Transverse colon (tissue), 4 donors: ENCODE measurements at regions not wholly inside any gene's neighbourhood (a gene's known extent, or its start where the extent isn't known, plus 50 kb on each side); places are given as distances from the start of the nearest gene placed in this dataset.

Experiments used
- DNase-seq: peaks from one replicate; pipeline ENCODE4 v3.0.0-alpha.2; 2019
- H3K27ac ChIP-seq, 4 donors: fragments of 200-600 bp; sonication (generic); 2 replicates each; pipeline ENCODE4 v1.5.1; 2016 to 2018; ENCODE audit warnings: inconsistent platforms in 4 of 4
- H3K27me3 ChIP-seq: fragments of 200-600 bp; sonication (generic); 2 replicates; pipeline ENCODE4 v1.5.1; 2017; ENCODE audit warnings: inconsistent platforms
- H3K36me3 ChIP-seq, 4 donors: fragments of 200-600 bp; sonication (generic); 2 replicates each; pipeline ENCODE4 v1.5.1; 2017 to 2019; ENCODE audit warnings: inconsistent platforms in 4 of 4
- H3K4me1 ChIP-seq, 4 donors: fragments of 200-600 bp; sonication (generic); 2 replicates each; pipeline ENCODE4 v1.5.1; 2017 to 2020; ENCODE audit warnings: inconsistent platforms in 4 of 4
- H3K4me3 ChIP-seq, 4 donors: fragments of 200-600 bp; sonication (generic); 1 replicate in 1 of 4; 2 replicates in 3 of 4; pipeline versions ENCODE4 v1.5.1 to v1.6.1; 2017 to 2019; ENCODE audit warnings: inconsistent platforms in 4 of 4
- H3K9me3 ChIP-seq, 2 donors: fragments of 200-600 bp; sonication (generic); 2 replicates each; pipeline ENCODE4 v1.5.1; 2017 to 2019; ENCODE audit warnings: inconsistent platforms in 2 of 2
- CTCF ChIP-seq, 5 experiments: fragments of 200-600 bp in 3 of 5; fragments of 450-650 bp in 2 of 5; sonication (generic) in 3 of 5; IDR thresholded peaks; 1 replicate in 2 of 5; 2 replicates in 3 of 5; pipeline ENCODE4 v1.5.1; 2016 to 2017; ENCODE audit warnings: antibody characterized with exemption in 5 of 5, inconsistent platforms in 3 of 5, mild to moderate bottlenecking in 2 of 5, moderate library complexity in 1 of 5
- EP300 ChIP-seq: sonication (generic); formaldehyde crosslinking; IDR thresholded peaks from one replicate; pipeline ENCODE4 v1.6.1; 2017; ENCODE audit warnings: antibody characterized with exemption, low read depth
- POLR2A ChIP-seq: fragments of 450-650 bp; IDR thresholded peaks from one replicate; pipeline ENCODE4 v1.6.1; 2016; ENCODE audit warnings: antibody characterized with exemption, mild to moderate bottlenecking, moderate library complexity
- POLR2AphosphoS5 ChIP-seq, 3 donors: sonication (generic); formaldehyde crosslinking; IDR thresholded peaks; one replicate each; pipeline ENCODE4 v1.6.1; 2016; ENCODE audit warnings: antibody characterized with exemption in 3 of 3
- WGBS, 2 donors: methylation state at CpG; one replicate each; pipeline ENCODE4 v1.1.5; 2018; ENCODE audit warnings: low coverage in 1 of 2; 5-methylcytosine and 5-hydroxymethylcytosine counted together
- in situ Hi-C, 4 donors: fragments of 200-750 bp; cut with MboI; loops; one replicate each; pipeline versions ENCODE4 v1.15.0 to v1.15.1; 2017; ENCODE audit warnings: low sequenced_read_pairs in 3 of 4, low pct_ligation_motif_present in 1 of 4, low pct_unique_long_range_greater_than_20kb in 1 of 4
- intact Hi-C: fragments of 100-400 bp; cut with DNase I; formaldehyde crosslinking; loops from one replicate; pipeline ENCODE4 v1.15.1; 2023; ENCODE audit warnings: low total_unique reads

- H3K4me1 ChIP-seq: no peaks in the 10 kb centered on the region
- no peak overlapping the region for H3K27ac ChIP-seq
- WGBS, 2 donors: 88 to 100% methylated on average over 2 of the region's 2 CpGs
- in situ Hi-C loops: no loop called here
- H3K27me3 ChIP-seq: no peaks in the 10 kb centered on the region
- no peak for TF ChIP-seq EP300
- no peak for TF ChIP-seq CTCF (IDR thresholded peaks at IDR 0.05)
- no peak for TF ChIP-seq POLR2AphosphoS5 (IDR thresholded peaks at IDR 0.05)
- no peaks in the 10 kb centered on the region for H3K9me3 ChIP-seq
- no peak for DNase-seq
- H3K4me3 ChIP-seq: no peak overlapping the region
- H3K36me3 ChIP-seq: no peaks in the 10 kb centered on the region
- intact Hi-C loops: no loop called here
Measured at GRCh38 chr20:16187956-16188616, 385.2 kb downstream of the KIF16B start.

GRCh38 chr20:16179919-16180318 is 393.3 kb downstream of the KIF16B start:
- no peak overlapping the region for H3K4me3 ChIP-seq
- H3K4me1 ChIP-seq: no peaks in the 10 kb centered on the region
- in situ Hi-C loops: no loop called here
- H3K36me3 ChIP-seq: no peaks in the 10 kb centered on the region
- no peaks in the 10 kb centered on the region for H3K9me3 ChIP-seq
- TF ChIP-seq CTCF (IDR thresholded peaks at IDR 0.05) (no peak), POLR2AphosphoS5 (IDR thresholded peaks at IDR 0.05) (no peak), EP300 (no peak), POLR2A (no peak)
- 71 to 78% methylated on average over 3 of the region's 3 CpGs for WGBS, 2 donors
- intact Hi-C loops: no loop called here
- H3K27ac ChIP-seq: no peak overlapping the region
- DNase-seq: no peak
- H3K27me3 ChIP-seq: no peaks in the 10 kb centered on the region

DNA sequence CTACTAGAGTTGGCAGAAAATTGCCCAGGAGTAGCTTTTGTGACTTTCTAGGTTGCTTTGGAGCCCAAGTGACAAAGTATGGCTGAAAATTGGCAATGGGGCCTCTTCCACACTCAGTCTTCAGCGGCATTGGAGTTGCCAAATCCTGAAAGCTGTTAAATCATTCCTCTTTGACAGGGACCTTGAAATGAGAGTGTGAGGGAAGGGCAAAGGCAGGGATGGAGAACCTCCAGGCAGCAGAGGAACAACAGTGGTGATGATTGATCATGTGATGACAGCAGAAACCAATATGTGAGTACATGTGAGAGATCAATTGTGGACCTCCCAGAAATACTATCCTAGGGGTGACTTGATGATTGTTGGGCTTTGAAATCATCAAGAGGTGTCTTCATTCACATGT is 393.9 kb downstream of the KIF16B start:
- no peak for DNase-seq
- Histone ChIP-seq H3K9me3 (no peaks in the 10 kb centered on the region), H3K36me3 (no peaks in the 10 kb centered on the region), H3K4me3 (no peak overlapping the region), H3K27ac (no peak overlapping the region), H3K4me1 (no peaks in the 10 kb centered on the region), H3K27me3 (no peaks in the 10 kb centered on the region)
- in situ Hi-C loops (no loop called here), intact Hi-C loops (no loop called here)
- TF ChIP-seq POLR2AphosphoS5 (IDR thresholded peaks at IDR 0.05) (no peak), EP300 (no peak), CTCF (IDR thresholded peaks at IDR 0.05) (no peak), POLR2A (no peak)
- WGBS, 2 donors: 79% methylated on average over 1 of the region's 1 CpG; no CpG with 5 or more reads in 1 of the 2 donors

GRCh38 chr20:16178546-16179135 is 394.6 kb downstream of the KIF16B start:
- 49% methylated on average over 3 to 5 of the region's 5 CpGs for WGBS, 2 donors
- no peak for DNase-seq
- H3K27me3 ChIP-seq: no peaks in the 10 kb centered on the region
- TF ChIP-seq POLR2AphosphoS5 (IDR thresholded peaks at IDR 0.05) (no peak), POLR2A (no peak), CTCF (IDR thresholded peaks at IDR 0.05) (no peak), EP300 (no peak)
- no peaks in the 10 kb centered on the region for H3K36me3 ChIP-seq
- H3K9me3 ChIP-seq: no peaks in the 10 kb centered on the region
- intact Hi-C loops (no loop called here), in situ Hi-C loops (no loop called here)
- H3K27ac ChIP-seq: no peak overlapping the region
- H3K4me3 ChIP-seq: no peak overlapping the region
- no peaks in the 10 kb centered on the region for H3K4me1 ChIP-seq
